Hematopoietic multipotent progenitor cell treated with erythropoietin and hydrocortisone succinate and interleukin-3 and kit ligand, for 6 days (in vitro differentiated cells): ENCODE measurements at regions not wholly inside any gene's neighbourhood (a gene's known extent, or its start where the extent isn't known, plus 50 kb on each side); places are given as distances from the start of the nearest gene placed in this dataset.
A peak's percentile ranks its signal among the peaks of the same experiment; 100 is the strongest.
"Not testable (repeated sequence)": the region's sequence is repeated elsewhere in the genome, so short reads cannot be mapped to it uniquely, and the experiment has no call there.

ENCODE experiments used
- DNase-seq: peaks from one replicate; pipeline ENCODE4 v3.0.0-alpha.2; 2015

DNA sequence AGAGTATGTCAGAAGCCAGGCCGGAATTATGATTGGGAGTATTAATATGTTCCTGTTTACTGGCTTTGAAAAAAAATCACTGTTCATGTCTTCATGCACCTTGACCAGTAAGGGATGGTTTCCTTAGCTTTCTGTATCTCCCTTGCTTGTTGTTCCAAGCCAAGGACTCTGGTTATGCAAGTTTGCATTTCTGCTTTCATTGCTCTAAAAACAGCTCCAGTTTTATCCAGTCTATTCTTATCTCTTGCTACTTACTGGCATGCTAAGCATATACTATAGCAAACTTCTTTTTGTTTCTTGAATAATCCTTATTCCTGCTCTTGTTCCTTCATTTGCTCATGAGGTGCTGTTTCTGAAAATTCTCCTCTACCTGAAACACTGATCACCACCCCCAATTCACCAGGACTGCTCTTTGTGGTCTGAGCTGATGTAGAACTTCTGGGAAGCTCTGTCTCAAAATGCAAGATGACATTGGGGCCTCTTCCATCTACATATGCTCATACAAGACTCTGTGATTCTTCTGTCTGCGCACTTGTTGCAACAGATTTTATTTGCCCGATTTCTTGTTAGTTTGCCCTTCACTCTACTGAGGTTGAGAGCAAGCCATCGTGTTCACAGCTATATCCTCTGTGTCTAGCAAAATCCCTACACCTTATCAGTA, 173.0 kb downstream of the EBLN2 start:
- DNase-seq = no peak

DNA sequence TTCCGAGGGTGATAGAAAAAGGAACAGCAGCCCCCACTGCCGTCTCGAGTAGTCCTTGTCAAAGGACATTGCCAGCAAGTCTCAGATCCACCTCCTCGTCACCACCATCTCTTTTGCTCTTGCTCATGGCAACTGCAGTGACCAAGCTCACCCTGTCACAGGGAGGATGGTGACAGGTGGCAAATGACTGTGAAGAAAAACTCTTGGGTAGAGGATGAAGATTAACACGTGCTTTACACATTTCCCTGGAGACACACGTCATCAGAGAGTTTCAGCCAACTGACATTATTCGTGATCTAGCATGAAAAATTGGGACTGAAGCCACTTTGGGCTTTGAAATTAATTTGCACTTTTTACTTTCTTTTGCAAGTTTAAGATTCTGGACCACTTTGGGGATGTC, 174.3 kb downstream of the EBLN2 start:
- DNase-seq = no peak

DNA sequence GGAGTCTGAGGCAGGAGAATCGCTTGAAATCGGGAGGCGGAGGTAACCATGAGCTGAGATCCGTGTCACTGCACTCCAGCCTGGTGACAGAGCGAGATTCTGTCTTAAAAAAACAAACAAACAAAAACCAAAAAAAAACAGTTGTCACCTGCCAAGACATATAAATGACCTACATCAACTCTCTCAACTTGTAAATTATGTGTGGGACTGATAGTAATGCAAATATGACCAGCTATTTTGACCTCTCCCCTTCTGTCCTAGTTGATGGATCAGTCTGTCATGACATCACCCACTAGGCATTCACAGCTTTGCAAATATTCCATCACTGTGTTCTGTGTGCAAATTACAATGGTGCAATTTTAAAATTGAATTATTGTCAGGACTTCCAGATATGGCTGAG, 175.4 kb downstream of the EBLN2 start:
- DNase-seq = no peak

DNA sequence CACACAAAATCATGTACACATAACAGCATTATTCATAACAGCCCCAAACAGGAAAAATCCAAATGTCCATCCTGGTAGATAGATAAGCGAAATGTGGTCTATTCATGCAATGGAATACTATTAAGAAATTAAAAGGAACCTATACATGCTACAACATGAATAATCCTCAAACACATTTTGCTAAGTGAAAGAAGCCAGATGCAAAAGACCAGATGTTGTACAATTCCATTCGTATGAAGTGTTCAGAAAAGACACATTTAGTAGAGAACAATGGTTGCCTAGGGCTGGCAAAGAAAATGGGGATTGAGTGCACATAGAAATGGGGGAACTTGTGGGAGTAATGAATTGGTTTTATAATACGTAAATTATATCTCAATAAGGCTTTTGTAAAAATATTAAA, 182.3 kb downstream of the EBLN2 start:
- DNase-seq = no peak

DNA sequence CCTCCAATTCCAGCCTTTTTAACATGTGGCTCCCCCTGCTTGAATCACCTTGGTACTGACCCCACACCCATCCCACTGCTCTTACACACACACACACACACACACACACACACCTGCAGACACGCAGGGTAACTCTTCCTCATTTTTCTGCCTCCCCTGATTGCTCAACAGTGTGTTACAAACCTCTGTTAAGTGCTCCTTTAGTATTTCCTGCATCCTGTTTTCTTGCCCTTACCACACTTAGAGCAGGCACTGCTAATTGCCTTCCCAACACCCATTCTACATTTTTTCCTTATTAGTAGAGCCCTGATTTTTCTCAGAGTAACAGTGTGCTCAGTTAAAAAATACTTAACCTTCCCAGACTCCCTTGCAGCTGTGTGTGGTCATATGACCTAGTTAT, 184.0 kb downstream of the EBLN2 start:
- no peak for DNase-seq

DNA sequence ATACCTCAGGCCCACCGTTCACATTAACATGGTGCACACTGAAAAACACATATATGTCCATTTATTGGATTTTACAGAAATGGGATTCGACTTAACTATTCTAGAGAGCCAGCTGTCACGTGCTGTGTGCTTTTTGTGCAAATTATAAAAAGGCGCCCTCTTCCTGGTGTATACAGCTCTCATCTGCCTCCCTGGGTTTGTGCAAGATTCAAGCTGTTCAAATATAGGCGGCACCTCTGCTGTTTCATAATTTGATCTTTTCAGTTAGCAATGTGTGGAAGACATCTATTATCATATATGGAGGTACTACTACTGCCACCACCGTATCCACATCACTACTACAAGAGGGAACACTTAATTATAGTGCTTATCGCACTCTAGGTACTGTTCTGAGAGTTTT, 187.6 kb downstream of the EBLN2 start:
- DNase-seq = no peak

DNA sequence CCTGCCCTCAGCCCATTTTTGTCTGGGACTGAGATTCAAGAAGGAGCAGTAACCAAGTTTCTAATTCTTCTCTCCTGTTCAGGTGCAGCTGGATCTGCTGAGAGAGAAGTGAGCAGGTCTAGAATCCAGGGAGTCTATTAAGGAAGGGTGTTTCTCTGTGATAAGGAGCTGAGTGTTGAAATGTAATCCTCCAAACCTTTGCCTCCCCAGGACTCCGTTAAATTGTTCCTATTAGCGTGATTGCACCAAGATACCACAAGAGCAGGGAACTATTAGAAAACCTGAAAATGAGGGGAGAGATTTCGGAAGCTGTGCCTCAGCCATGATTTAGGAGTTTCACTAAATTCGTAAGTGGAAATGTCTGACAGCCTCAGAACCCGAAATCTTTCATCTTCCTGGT, 192.6 kb downstream of the EBLN2 start:
- DNase-seq = no peak

DNA sequence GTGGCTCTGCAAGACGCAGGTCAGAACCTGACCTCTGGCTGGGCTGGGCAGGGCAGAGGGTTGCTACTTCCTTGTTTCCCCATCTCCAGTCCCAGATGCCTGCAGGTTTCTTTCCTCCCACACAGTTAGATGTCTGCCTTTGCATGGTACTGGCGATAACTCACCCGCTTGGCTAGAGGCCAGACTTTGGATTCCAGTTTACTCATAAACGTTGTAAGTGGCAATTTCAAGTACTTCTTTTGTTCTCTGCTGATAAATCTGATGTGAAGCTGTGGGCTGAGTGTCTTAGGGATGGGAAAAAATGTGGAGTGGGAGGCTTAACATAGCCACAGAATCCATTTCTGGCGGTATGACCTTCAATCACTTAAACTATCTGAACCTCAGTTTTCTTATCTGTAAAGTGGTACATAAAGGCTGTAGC, 194.2 kb downstream of the EBLN2 start:
- peak; percentile 30 for DNase-seq

DNA sequence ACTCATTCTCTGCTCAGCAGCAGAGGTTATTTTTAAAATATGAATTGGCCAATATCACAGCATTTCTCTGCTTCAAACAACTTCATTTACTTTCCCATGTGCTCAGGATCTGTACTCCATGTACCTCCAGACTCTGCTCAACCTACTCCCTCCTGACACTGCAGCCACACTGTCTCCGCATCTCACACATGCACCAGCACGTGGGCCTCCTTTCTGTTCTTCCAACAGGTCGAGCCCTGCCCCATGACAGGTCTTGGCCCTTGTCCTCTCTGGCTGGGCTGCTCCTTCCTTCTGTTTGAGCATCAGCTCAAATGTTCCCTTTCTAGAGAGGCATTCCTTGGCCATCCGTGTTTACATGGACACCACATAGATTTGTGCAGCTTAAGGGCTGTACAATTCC, 195.7 kb downstream of the EBLN2 start:
- DNase-seq = no peak

DNA sequence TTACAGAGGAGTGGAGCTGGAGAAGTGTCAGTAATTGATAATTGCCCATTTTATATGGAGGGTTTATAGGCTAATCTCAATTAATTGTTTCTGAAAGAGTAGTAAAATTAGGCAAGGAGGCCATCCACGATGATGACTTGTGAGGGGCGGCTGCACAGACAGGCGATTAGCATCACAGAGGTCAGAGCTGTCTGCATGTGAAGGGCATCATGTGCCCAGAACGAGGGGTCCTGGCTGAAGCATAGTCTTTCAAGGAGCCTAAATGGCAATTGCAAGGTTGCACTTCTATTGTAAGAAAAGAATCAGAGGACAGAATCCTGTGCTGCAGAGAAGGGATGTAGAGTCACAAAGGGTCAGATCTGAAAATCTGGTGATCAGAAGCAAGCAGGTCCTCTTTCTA, 196.6 kb downstream of the EBLN2 start:
- no peak for DNase-seq

DNA sequence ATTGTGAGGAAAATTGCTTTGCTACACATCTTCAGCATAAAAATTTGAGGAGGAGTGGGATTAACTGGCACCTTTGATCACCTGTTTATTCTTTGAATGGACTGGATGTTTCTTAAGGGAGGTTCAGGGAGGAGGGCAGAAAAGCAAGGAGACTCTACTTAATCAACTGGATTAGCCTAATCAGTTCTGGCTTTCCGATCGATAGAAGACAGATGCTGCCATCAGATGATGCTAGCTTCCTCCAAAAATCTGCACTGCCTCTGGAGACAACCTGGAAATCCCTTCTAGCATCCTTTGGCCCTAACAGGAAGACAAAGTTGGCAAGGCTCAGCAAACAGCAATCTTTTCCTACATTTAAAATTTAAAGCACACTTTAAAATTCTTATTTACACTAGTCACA, 197.8 kb downstream of the EBLN2 start:
- no peak for DNase-seq

DNA sequence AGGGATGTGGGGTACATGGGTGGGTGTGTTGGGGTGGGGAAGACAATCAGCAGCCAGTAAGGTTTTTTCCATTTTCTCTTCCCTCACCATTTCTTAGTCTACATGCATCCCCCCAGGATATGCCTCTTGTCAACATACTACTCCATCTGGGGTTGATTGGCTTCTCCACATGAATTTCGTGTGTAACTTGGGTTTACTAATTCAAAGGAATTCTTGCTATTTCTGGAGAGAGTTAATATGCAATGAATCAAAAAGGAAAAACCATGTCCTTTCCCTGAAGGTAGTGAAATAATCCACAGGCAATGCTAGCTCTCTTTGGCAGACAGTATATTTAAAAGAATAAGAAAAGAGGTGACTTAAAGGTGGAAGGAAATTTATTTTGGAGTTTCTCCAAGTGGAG, 198.4 kb downstream of the EBLN2 start:
- no peak for DNase-seq

DNA sequence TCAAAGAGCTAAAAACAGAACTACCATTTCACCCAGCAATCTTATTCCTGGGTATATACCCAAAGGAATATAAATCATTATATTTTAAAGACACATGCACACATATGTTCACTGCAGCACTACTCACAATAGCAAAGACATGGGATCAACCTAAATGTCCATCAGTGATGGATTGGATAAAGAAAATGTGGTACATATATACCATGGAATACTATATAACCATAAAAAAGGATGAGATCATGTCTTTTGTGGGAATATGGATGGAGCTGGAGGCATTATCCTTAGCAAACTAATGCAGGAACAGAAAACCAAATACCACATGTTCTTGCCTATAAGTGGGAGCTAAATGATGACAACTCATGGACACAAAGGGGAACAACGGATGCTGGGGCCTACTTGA, 205.1 kb downstream of the EBLN2 start:
- not testable (repeated sequence) for DNase-seq

DNA sequence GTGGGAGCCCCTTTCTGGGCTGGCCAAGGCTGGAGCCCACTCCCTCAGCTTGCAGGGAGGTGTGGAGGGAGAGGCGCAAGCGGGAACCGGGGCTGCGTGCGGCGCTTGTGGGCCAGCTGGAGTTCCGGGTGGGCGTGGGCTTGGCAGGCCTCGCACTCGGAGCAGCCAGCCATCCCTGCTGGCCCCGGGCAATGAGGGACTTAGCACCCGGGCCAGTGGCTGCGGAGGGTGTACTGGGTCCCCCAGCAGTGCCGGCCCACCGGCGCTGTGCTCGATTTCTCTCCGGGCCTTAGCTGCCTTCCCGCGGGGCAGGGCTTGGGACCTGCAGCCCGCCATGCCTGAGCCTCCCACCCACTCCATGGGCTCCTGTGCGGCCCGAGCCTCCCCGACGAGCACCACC, 207.7 kb downstream of the EBLN2 start:
- not testable (repeated sequence) for DNase-seq

DNA sequence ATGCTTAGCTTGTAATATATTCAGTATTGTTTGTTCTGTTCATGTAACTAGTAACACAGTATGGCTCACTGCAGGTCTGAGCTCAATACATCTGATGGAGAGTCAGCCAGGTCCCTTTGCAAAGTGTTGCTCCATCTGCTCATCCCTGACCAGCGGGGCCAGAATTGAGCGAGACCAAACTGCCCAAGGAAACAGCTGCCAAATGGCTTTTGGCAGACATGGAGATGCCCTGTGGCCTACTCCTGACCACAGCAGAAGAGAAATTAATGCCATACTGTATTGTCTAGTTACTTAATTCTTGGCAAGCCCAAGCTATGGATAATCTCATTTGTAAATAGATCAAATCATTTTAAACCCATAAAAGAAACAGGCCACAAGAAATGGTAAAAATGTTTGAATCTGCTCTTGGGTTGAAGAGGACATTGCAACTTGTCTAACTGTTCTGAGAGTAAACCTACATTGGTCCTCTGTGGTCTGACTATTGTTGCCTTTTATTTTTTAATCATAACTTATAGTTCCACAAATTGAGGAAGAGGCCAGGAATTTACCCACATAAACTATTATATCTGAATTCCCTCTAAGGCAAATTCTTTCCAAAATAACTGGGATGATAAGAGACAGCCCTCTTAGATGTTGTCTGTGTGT, 209.5 kb downstream of the EBLN2 start:
- DNase-seq = no peak

DNA sequence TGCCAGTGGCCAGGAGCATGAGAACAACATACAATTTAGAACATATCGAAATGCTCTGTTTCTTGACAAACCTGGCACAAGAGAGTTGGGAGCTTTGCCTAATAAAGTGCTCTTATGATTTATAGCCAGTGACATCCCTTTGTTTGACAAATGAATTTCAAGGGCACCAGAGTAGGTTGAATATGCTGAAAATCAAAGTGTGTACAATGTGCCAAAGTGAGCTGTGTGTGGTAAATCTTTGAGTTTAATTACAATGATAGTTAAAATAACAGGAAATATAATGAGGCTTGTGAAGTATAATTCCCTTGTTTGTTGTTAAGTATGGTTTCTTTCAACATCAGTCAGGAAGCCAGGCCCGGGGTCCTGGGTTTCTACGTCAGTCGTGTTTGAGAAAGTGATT, 211.9 kb downstream of the EBLN2 start:
- no peak for DNase-seq

DNA sequence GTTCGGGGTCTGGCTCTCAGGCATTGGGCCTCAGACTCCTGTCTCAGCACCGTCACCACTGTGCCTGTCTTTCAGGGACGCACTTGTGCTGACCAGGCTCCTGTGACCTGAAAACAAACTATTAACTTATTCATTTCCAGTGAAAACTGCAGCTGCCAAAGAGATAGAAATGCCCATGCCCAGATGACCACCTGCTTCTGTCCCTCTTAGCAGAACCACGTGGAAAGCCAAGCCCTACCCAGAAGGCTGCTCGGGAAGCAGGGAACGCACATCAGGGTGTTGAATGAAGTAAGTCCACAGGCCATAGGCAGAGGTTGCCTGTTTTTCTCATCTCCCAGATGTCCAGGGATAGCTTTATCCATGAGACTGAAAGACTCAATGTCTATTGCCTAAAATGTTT, 219.3 kb downstream of the EBLN2 start:
- DNase-seq = no peak

DNA sequence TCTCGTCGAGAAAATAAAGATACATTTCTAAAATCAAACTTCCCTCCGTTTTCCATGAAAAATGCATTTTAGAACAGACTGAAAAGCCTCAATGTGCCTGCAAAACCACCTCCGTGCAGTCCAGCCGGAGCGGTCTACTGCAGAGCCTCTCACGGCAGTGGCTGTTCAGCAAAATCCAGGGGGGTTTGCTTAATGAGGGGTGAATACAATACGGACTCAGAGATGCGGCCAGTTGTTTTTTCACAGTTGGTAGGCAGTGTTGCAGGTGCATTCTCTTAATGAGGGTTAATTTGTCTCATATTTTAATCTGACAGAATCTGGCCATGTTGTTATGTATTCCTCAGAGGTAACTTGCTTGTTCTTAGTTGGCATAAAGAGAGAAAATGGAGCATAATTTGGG, 223.0 kb downstream of the EBLN2 start:
- DNase-seq = no peak

DNA sequence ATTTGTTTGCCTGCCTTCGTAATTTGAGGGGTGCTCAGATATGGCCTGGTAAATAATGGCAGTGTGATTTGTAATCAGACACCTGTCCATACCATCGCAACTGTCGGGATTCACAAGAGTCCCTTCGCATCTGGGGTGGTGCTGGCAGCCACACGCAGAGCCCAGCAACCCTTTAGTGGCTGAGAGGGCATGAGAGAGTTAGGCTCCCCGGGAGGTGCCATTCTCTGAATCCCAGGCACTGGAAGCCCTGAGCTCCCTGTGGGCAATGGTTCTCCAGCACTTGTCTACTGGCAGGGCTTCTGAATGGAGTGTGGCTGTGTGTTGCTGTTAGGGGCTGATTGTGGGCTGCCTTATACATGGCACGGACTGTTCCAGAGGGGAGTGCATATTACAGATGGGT, 230.1 kb downstream of the EBLN2 start:
- no peak for DNase-seq

DNA sequence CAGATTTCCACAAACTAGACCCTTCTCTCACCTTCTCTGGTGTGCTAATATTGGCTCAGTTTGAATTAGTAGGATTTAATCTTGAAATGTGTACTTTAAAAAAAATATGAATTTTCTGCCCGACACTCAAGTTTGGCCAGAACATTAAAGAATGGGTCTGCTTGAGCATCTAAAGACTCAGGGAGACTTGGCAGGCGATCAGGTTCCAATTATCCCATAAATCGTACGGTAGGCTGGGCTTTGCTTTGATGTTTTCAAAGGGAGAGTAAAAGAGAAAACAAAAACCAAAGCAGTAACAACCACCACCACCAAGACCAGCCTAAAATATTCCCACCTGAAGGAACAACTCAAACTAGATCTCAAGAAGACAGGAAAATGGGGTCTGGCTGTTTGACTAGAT, 230.8 kb downstream of the EBLN2 start:
- no peak for DNase-seq

DNA sequence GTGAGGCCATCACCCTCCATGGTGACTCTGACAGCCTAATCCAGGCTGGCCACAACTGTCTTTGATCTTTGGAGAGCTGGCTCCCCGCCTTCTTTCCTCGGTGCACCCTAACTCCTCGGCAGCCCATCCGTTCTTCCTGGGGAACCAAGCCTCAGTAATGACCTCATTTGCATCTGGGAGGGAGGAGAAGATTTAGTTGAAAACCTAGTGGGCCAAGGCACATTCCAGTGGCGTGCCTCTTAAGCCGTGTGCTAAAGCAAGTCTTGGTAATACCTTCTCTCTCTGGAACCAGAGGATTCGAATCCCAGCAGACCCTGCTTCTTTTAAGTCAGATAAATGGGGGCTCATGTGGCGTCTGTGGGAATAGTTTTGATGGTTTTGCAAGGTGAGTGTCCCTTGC, 233.1 kb downstream of the EBLN2 start:
- DNase-seq = no peak

DNA sequence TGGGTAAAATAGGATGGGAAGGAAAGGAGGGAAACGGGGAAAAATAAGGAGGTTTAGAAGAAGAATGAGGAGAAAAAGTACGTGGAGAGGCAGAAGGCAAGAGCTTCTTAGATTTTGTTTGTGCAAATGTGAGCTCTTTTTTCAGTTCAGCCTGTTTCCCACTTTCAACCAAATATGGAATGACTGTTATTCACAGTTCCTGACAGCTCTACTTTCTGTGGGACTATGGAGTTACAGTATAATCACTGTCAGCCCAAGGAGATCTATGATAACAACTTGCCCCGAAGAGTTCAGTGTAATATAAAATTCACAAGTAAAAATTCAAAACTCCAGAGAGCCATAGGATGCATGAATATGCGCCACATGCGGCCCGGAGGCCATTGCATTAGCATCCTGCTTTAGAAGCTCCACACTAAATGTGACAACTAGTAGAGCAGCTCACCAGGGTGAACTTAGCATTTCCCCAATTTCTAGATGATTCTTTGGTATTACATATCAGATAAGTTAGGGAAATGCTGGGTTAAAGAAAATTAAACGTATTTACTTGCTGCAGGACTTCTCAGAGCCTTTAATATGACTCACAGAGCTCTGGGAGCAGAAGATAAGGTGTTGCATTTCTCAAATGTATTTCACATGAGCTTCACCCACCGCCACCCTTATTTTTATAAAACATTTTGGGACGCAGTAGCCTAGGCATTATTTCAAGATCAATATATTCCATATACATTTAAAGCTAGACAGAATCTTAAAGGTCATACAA, 234.6 kb downstream of the EBLN2 start:
- DNase-seq = no peak

DNA sequence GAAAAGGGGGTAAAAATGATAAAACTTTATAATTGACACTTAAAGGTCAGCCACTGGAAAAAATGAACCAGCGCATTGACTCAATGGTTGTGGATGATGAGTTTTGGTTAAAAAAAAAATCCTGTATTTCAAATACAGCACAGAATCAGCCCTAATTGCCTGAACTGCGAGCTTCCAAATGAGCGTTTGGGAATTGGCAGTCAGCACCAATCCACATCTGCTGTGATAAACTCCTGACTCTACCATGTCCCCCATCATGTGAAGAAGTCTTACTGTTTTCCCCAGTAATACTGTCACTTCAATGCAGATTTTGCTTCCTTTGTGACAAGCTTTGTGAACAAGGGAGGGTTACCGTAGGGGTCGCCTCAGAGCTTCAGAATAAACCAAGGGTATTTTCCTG, 235.4 kb downstream of the EBLN2 start:
- no peak for DNase-seq
